GM08714 (cell line): ENCODE measurements at regions not wholly inside any gene's neighbourhood (a gene's known extent, or its start where the extent isn't known, plus 50 kb on each side); places are given as distances from the start of the nearest gene placed in this dataset.

ENCODE experiments used
- H3K4me3 ChIP-seq: fragments of 200-500 bp; sonication (Bioruptor generic); 2 replicates; pipeline ENCODE4 v1.5.1; 2014; ENCODE audit warnings: mild to moderate bottlenecking, low read length, inconsistent platforms
- ZNF274 ChIP-seq: IDR thresholded peaks from 2 replicates; pipeline ENCODE4 v1.6.1; 2012; ENCODE audit warnings: mild to moderate bottlenecking, low read depth, low read length

- no peak for TF ChIP-seq ZNF274
- H3K4me3 ChIP-seq, result no peak overlapping the region
Measured at GRCh38 chr2:41917587-41917986, 130.2 kb upstream of the PKDCC start.

GRCh38 chr2:41919135-41919534 lies 128.7 kb upstream of the PKDCC start:
- no peak for TF ChIP-seq ZNF274
- H3K4me3 ChIP-seq, result no peak overlapping the region

GRCh38 chr2:41920181-41920580 lies 127.6 kb upstream of the PKDCC start:
- TF ChIP-seq ZNF274, result no peak
- no peak overlapping the region for H3K4me3 ChIP-seq

GRCh38 chr2:41920812-41921211 lies 127.0 kb upstream of the PKDCC start:
- TF ChIP-seq ZNF274, result no peak
- no peak overlapping the region for H3K4me3 ChIP-seq

- no peak overlapping the region for H3K4me3 ChIP-seq
- TF ChIP-seq ZNF274, result no peak
Measured at GRCh38 chr2:41922177-41922576, 125.6 kb upstream of the PKDCC start.

- no peak overlapping the region for H3K4me3 ChIP-seq
- TF ChIP-seq ZNF274, result no peak
Measured at GRCh38 chr2:41923156-41923786, 124.5 kb upstream of the PKDCC start.

GRCh38 chr2:41924024-41924423 lies 123.8 kb upstream of the PKDCC start:
- TF ChIP-seq ZNF274, result no peak
- no peak overlapping the region for H3K4me3 ChIP-seq

GRCh38 chr2:41924709-41925408 lies 123.0 kb upstream of the PKDCC start:
- no peak overlapping the region for H3K4me3 ChIP-seq
- no peak for TF ChIP-seq ZNF274

GRCh38 chr2:41925712-41926111 lies 122.1 kb upstream of the PKDCC start:
- no peak overlapping the region for H3K4me3 ChIP-seq
- TF ChIP-seq ZNF274, result no peak

GRCh38 chr2:41926614-41927580 lies 120.9 kb upstream of the PKDCC start:
- H3K4me3 ChIP-seq, result no peak overlapping the region
- no peak for TF ChIP-seq ZNF274

GRCh38 chr2:41927581-41928264 lies 120.1 kb upstream of the PKDCC start:
- TF ChIP-seq ZNF274, result no peak
- H3K4me3 ChIP-seq, result no peak overlapping the region

- no peak overlapping the region for H3K4me3 ChIP-seq
Measured at GRCh38 chr2:41928526-41928925, 119.3 kb upstream of the PKDCC start.

GRCh38 chr2:41930807-41931566 lies 116.8 kb upstream of the PKDCC start:
- TF ChIP-seq ZNF274, result no peak
- H3K4me3 ChIP-seq, result no peak overlapping the region

More at GRCh38 chr2:41928526-41928925, 119.3 kb upstream of the PKDCC start:
- no peak for TF ChIP-seq ZNF274
